Psoas muscle (tissue), 7 donors: ENCODE measurements at regions not wholly inside any gene's neighbourhood (a gene's known extent, or its start where the extent isn't known, plus 50 kb on each side); places are given as distances from the start of the nearest gene placed in this dataset.

ENCODE experiments used
- ATAC-seq, 4 donors: fragments of 200-7000 bp; cut with Tn5 transposase; one replicate each; pipeline ENCODE4 v1.9.1; 2020; ENCODE audit warnings: moderate library complexity in 3 of 4, mild to moderate bottlenecking in 2 of 4
- DNase-seq, 2 donors: peaks; one replicate each; pipeline ENCODE4 v3.0.0-alpha.2; 2020
- H3K27ac ChIP-seq: fragments of 200-600 bp; one replicate; pipeline ENCODE4 v1.8.0; 2022
- H3K27me3 ChIP-seq, 3 donors: fragments of 200-600 bp in 1 of 3; one replicate each; pipeline versions ENCODE4 v1.6.1 to v1.8.0; 2013 to 2022; ENCODE audit warnings: low read length in 2 of 3, mild to moderate bottlenecking in 2 of 3, moderate library complexity in 1 of 3; ENCODE audit not compliant: insufficient read depth in 3 of 3
- H3K36me3 ChIP-seq, 2 donors: fragments of 200-600 bp in 1 of 2; one replicate each; pipeline versions ENCODE4 v1.6.1 to v1.8.0; 2013 to 2022; ENCODE audit warnings: low read depth in 1 of 2, mild to moderate bottlenecking in 1 of 2, moderate library complexity in 1 of 2; ENCODE audit not compliant: insufficient read depth in 1 of 2
- H3K4me1 ChIP-seq: fragments of 200-600 bp; one replicate; pipeline ENCODE4 v1.8.0; 2022
- H3K4me3 ChIP-seq: fragments of 200-600 bp; one replicate; pipeline ENCODE4 v1.8.0; 2022; ENCODE audit warnings: mild to moderate bottlenecking
- H3K9me3 ChIP-seq: fragments of 200-600 bp; one replicate; pipeline ENCODE4 v1.8.0; 2022
- CTCF ChIP-seq: fragments of 200-600 bp; IDR thresholded peaks from one replicate; pipeline ENCODE4 v1.8.0; 2022; ENCODE audit warnings: antibody characterized with exemption
- WGBS, 3 donors: extraction: QIAGEN DNeasy Blood & Tissue Kit; methylation state at CpG; one replicate each; pipeline versions ENCODE4 v1.1.6 to v1.1.7; 2013; 5-methylcytosine and 5-hydroxymethylcytosine counted together
- intact Hi-C, 2 donors: fragments of 100-400 bp; cut with DNase I; formaldehyde crosslinking; loops; one replicate each; pipeline versions ENCODE4 v1.11.0 to v1.14.2; 2022
- donor health status: healthy with polysubstance abuse.
- donor health status: DM: no; HTN: no; CAD: no; lungs with moderate emphysema.
- donor health status: Bipolar disorder and iron deficiency.
- donor health status: healthy.
- donor health status: DM: yes; HTN: yes; CAD: no.
- donor health status: DM: no; HTN: no; CAD: no.
- donor health status: DM: yes; HTN: yes; CAD: no.

GRCh38 chr3:165455793-165456192, 259.6 kb upstream of the SLITRK3 start:
- Histone ChIP-seq H3K4me3 (no peak overlapping the region), H3K27me3 (no peaks in the 10 kb centered on the region), H3K9me3 (no peaks in the 10 kb centered on the region), H3K36me3 (no peaks in the 10 kb centered on the region), H3K27ac (no peak overlapping the region), H3K4me1 (no peaks in the 10 kb centered on the region)
- ATAC-seq = no peak
- WGBS, 3 donors = 85 to 91% (median 90%) methylated on average over 3 of the region's 3 CpGs
- no peak for TF ChIP-seq CTCF
- DNase-seq = no peak
- intact Hi-C loops = no loop called here

- Histone ChIP-seq H3K27ac (no peak overlapping the region), H3K9me3 (no peaks in the 10 kb centered on the region), H3K36me3 (no peaks in the 10 kb centered on the region), H3K4me1 (no peaks in the 10 kb centered on the region), H3K27me3 (no peaks in the 10 kb centered on the region), H3K4me3 (no peak overlapping the region)
- intact Hi-C loops = no loop called here
- ATAC-seq (no peak), DNase-seq (no peak)
- WGBS, 3 donors = 63 to 87% (median 64%) methylated on average over 2 of the region's 2 CpGs
- no peak for TF ChIP-seq CTCF
Measured at GRCh38 chr3:165455360-165455759, 259.2 kb upstream of the SLITRK3 start.

GRCh38 chr3:165451371-165452070, 255.3 kb upstream of the SLITRK3 start:
- Histone ChIP-seq H3K27ac (no peak overlapping the region), H3K27me3 (no peaks in the 10 kb centered on the region), H3K4me3 (no peak overlapping the region), H3K9me3 (no peaks in the 10 kb centered on the region), H3K4me1 (no peaks in the 10 kb centered on the region), H3K36me3 (no peaks in the 10 kb centered on the region)
- ATAC-seq (no peak), DNase-seq (no peak)
- 80 to 87% (median 87%) methylated on average over 4 of the region's 4 CpGs for WGBS, 3 donors
- TF ChIP-seq CTCF = no peak
- intact Hi-C loops = no loop called here

- Histone ChIP-seq H3K9me3 (no peaks in the 10 kb centered on the region), H3K4me3 (no peak overlapping the region), H3K27ac (no peak overlapping the region), H3K36me3 (no peaks in the 10 kb centered on the region), H3K27me3 (no peaks in the 10 kb centered on the region), H3K4me1 (no peaks in the 10 kb centered on the region)
- DNase-seq = no peak
- intact Hi-C loops = no loop called here
- ATAC-seq = no peak
- WGBS, 3 donors = 80 to 83% (median 81%) methylated on average over 3 of the region's 3 CpGs
- no peak for TF ChIP-seq CTCF
Measured at GRCh38 chr3:165446555-165446954, 250.4 kb upstream of the SLITRK3 start.

GRCh38 chr3:165444745-165445144, 248.6 kb upstream of the SLITRK3 start:
- no peaks in the 10 kb centered on the region for H3K36me3 ChIP-seq
- no peak overlapping the region for H3K27ac ChIP-seq
- no peaks in the 10 kb centered on the region for H3K4me1 ChIP-seq
- no peak for DNase-seq
- intact Hi-C loops = no loop called here
- 67 to 79% (median 71%) methylated on average over 4 of the region's 4 CpGs for WGBS, 3 donors
- no peaks in the 10 kb centered on the region for H3K27me3 ChIP-seq
- no peak overlapping the region for H3K4me3 ChIP-seq
- no peak for TF ChIP-seq CTCF
- no peaks in the 10 kb centered on the region for H3K9me3 ChIP-seq
- no peak for ATAC-seq
